Stimulated activated CD4-positive, alpha-beta T cell treated with anti-CD3 and anti-CD28 coated beads, TNF-alpha, amount 100 ng/mL, for 48 hours (primary cell): ENCODE measurements at regions not wholly inside any gene's neighbourhood (a gene's known extent, or its start where the extent isn't known, plus 50 kb on each side); places are given as distances from the start of the nearest gene placed in this dataset.
"Not testable (repeated sequence)": the region's sequence is repeated elsewhere in the genome, so short reads cannot be mapped to it uniquely, and the experiment has no call there.

Experiments used
- DNase-seq, 3 donors: peaks; one replicate each; pipeline ENCODE4 v3.0.0-alpha.2; 2020; ENCODE audit warnings: low read depth in 3 of 3

DNA sequence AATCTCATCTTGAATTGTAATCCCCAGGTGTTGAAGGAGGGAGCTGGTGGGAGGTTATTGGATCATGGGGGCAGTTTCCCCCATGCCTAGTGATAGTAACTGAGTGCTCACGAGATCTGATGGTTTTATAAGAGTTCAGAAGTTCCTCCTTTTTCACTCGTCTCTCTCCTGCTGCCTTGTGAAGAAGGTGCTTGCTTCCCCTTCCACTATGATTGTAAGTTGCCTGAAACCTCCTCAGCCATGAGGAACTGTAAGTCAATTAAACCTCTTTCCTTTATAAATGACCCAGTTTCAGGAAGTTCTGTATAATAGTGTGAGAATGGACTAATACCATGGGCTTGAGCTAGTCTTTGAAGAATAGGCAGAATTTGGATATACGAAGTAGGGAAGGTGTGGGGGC lies 113.9 kb downstream of the RIN2 start:
- no peak for DNase-seq

DNA sequence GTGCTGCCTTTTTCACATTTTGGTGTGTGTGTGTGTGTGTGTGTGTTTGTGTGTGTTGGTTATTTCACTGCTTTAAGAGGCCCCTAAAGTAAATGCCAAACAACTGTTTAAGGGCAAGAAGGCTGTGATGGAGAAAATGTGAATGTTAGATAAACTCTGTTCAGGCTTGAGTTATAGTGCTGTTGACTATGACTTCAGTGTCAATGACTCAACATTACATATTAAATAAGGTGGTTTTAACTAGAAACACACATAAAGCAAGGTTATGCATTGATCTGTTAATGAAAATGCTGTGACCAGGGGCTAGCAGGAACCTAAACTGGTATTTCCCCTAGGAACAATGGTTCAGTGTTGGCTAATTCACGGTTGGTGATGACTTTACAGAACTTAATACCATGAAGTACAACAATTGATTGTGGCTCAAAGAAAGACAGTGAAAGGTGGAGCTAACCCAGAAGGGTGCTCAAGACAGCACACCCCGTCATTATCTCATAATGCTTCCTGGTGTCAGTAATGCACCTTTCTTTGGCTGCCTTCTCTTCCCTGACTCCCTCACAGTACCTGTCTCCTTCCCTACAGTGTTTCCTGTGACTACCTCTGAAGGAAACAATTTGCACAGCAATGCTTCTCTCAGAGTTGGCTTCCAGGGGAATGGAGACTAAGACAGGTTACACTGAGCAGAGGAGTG lies 116.1 kb downstream of the RIN2 start:
- DNase-seq = no peak

DNA sequence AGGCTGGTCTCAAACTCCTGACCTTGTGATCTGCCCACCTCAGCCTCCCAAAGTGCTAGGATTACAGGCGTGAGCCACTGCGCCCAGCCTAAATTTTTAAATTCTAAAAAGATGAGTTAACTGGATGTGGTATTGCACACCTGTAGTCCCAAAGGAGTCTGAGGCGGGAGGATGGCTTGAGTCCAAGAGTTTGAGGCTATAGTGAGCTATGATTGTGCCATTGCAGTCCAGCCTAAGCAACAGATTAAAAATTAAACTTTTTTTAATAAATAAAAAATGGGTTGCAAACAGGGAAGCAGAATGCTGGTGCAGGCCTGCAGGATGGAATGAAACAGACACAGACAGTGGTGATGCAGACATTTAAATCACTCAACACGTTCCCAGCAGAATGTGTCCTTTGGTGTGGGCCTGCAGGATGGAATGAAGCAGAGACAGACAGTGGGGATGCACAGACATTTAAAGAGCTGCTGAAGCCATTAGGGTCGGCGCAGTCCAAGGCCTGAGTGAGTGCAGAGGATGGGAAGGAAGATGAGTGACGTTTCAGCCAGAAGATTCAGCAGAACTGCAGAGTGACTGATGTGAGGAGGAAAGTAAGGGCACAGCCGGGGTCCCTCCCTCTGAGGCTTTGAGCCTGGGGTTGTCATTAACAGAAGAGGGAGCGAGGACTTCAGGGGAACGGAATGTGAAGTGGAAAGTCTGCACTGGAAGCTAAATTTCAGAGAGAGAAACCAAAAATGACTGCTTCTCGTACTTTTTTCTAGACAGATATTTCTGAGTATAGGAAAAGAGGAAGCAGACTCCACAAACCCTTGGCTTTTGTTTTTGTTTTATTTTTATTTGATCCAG lies 117.5 kb downstream of the RIN2 start:
- DNase-seq = no peak

DNA sequence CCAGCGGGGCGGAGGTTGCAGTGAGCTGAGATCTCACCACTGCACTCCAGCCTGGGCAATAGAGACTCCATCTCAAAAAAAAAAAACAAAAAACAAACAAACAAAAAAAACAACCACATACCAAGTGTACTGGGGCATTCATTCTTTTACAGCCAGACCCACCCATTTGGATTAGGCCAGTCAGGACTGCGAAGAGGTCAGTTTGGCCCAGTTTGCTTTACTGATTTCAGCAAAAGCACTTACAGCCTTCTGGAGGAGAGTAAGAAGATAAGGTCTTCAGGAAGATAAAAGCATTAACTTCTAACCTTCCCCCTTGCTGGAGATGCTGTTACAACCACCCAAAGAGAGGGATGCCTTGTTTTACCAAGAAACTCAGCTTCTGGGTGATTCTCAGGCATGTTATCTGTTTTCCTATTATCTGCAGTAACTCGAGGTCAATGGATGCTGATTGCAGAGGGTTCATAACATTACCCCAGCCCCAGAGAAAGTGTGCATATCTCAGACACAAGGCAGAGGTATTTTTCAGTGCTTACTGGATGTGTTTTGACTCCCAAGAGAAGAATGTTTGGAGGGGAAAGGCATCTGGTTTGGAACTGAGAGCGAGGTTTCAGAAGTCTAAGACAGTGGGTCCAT lies 118.9 kb downstream of the RIN2 start:
- no peak for DNase-seq

DNA sequence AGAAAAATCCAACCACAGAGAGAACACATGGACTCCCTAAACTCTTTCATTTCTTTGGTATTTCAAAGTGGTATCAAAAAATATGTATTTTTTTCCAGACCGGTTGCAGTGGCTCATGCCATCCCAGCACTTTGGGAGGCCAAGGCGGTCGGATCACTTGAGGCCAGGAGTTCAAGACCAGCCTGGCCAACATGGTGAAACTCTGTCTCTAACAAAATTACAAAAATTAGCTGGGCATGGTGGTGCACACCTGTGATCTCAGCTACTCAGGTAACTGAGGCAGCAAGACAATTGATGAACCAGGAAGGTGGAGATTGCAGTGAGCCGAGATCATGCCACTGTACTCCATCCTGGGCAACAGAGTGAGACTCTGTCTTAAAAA lies 121.8 kb downstream of the RIN2 start:
- not testable (repeated sequence) for DNase-seq

DNA sequence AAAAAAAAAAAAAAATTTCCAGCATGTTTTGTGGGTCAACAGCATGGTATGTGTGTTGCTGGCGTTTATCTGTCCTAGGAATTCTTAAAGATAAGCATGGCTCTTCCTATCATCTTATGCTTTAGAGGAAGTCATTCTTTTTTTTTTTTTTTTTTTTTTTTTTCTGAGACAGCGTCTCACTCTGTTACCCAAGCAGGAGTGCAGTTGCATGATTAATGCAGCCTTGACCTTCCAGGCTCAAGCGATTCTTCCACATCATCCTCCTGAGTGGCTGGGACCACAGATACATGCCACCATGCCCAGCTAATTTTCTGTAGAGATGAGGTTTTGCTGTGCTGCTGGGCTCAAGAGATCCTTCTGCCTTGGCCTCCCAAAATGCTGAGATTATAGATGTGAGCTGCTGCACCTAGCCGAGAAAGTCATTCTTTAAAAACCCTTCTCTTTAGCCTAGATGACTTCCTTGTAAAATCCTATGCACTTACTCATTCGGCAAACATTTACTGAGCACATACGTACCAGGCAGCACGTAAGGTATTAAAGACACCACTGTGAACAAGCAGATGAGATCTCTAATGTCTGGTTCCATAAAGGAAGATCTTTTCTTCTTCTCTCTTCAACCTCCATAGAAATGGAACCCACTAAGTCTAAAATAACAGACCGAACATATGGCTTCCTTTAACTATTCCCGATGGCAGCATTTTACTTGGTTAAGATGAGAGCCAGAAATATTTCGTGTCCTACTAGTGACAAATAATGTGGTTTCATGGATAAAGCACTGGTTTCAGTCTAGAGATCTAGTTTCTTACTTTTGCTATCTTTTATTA lies 122.4 kb downstream of the RIN2 start:
- no peak for DNase-seq

DNA sequence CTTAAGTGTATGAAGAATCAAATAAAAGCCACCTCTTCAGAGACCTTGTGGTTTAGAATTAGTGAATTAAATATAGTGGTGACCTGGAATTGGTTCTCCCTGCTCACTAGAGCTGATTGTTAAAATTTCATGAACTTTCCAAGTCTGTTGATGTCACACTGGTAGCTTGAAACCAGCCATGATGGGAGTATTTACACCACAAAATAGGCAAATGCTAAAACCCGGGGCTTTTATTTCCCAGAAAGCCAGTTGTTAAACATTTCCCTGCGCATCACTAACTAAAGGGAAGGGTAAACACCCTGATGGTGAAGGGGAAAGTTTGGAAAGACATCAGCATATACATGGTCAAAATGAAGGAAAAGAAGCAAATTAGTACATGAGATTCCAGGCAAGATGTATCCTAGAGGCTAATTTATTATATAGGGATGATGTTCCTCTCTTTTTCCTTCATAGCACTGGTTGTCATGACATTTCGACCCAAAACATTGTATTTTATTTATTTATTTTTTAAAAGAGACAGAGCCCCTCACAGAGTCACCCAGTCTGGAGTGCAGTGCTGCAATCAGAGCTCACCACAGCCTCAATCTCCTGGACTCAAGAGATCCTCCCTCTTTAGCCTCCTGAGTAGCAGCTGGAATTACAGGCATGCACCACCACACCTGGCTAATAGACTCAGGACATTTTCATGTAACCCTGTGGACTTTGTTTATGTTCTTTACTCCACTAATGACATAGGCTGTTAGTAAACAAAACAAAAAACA lies 123.2 kb downstream of the RIN2 start:
- no peak for DNase-seq

DNA sequence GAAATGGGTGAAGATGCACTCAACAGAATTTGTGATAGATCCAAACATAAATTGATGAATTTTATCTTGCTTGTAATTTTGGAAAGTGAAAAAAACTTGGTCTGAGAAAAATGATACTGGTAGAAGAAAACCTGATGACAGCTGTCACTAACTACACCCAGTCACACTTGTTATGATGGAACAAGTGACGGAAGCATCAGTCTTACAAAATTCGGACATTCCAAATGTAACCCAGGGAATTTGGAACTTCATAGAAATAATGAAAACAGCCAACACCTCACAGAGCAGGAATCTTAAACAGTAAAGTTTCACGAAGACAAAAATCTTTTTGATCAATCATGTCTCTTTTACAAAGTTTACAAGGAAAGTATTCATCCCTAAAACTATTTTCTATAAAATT lies 123.9 kb downstream of the RIN2 start:
- no peak for DNase-seq

DNA sequence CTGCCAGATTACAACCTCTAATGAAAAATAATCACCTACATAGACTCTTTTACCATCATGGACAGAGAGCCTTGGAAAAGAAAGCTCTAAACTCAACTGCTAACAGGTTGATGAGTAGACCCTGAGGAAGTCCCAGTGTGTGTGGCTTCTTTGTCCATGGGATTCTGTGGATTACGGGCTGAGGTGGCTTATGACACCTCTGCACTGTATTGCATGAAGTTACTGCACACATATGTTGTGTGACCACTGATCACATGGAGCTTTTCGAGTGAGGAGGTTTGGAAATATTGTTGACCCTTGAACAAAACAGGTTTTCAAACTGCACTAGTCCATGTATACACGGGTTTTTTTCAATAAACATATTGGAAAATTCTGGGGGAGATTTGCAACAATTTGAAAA lies 124.4 kb downstream of the RIN2 start:
- no peak for DNase-seq

DNA sequence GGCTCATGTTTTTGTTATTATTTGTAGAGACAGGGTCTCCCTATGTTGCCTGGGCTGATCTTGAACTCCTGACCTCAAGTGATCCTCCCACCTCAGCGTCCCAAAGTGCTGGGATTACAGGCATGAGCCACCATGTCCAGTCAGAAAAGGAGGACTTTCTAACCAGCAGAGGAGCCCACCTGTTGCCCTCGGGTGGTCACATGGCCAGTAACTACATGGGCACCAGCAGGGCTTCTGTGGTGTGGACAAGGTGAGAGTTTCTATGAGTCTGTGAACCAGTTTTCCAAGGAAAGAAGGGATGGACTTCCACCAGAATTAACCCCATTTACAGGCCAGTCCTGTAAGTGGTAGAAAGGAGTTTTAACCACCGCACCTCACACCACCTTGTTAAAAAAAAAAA lies 125.4 kb downstream of the RIN2 start:
- no peak for DNase-seq

DNA sequence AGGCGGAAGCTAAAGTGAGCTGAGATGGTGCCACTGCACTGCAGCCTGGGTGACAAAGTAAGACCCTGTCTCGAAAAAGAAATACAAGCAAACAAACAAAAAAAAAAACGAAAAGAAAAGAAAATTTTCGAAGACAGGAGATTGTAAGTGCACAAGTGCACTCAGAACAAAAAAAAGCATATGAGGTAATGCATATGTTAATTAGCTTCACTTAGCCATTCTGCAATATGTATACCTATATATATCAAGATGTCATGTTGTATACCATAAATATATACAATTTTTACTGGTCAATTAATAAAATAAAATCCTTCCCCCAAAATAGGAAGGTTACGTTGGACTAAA lies 127.5 kb downstream of the RIN2 start:
- DNase-seq = no peak

DNA sequence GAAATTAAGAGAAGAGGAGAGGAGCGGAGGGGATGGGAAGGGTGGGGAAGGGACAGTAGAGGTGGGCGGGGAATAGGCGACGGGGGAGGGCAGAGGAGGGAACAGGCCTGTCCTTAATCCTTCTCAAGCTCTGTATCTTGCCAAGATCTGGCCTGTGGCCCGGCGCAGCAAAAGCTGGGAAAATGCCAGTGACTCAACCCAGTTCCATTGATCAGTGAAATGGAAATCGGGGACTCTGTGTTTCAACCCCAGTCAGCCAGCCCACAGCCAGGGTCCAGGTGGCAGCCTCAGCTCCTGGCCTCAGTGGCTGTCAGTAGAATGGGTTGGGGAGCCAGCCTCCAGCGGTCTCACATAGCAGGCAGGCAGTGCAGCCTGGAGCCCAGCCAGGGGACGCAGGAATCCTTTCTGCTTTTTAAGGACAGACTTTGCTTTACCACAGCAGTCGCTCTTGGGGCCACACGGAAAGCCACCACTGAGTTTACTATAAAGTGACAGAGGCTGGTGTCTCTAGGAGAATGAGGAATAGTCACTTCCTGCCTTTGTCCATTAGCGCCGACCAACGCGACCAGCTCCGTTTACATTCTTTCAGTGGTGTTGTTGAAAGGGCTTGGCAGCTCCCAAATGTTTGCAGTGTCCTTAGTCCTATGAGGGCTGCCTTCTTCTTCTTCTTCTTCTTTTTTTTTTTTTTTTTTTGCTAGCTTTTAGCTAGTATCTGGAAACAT lies 128.0 kb downstream of the RIN2 start:
- DNase-seq = no peak

DNA sequence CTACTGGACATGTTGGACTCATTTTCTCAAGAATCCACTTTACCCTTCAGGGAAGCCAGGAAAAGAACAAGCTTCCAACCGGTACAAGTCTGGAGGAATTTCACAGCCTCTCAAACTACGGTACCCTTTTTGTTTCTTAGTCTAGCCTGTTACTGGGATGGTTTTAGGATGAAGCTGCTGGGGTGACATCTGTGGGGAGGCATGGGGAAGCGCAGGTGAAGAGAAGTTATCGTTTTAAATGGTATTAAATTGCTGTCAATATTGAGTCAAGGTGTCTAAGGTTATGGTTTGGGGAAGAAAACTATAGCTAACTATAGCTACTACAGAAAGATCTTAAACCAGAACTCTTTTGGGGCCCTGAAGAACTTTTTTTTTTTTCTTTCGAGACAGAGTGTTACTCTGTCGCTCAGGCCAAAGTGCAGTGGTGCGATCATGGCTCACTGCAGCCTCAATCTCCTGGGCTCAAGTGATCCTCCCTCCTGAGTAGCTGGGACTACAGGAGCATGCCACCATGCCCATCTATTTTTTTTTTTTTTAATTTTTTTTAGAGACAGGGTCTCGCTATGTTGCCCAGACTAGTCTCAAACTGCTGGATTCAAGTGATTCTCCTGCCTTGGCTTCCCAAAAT lies 128.7 kb downstream of the RIN2 start:
- DNase-seq = no peak

DNA sequence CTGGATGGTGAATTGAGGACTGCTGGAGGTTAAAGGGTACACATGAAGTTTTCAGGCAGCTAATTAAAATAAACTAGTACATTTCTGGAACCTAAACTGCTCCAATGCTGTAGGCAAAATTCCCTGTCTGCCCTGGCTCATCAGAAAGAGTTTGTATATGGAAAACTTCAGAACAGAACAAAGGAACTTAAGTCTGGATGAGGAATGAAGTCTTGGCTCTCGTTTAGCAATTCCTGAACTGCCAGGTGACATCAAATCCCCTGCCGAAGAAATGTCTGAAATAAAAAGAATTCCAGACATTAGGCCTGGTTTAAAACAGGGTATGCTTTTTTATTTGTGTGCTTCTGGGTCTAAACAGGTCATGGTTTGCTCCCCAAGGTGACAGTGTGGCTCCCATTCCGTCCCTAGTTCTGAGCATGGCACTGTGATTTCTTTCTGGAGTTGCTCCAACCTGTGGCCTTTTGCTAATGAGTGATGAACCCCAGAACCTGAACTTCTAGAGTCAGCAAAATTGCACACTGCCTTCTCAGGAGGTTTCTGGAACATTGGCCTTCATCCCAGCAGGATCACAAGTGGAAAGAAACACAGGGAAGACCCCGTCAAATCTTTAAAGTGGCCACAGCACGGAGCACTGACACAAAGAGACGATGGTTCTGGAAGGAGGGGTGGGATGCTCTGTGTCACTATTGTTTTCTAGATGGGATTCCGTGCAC lies 129.4 kb upstream of the NAA20 start:
- no peak for DNase-seq

DNA sequence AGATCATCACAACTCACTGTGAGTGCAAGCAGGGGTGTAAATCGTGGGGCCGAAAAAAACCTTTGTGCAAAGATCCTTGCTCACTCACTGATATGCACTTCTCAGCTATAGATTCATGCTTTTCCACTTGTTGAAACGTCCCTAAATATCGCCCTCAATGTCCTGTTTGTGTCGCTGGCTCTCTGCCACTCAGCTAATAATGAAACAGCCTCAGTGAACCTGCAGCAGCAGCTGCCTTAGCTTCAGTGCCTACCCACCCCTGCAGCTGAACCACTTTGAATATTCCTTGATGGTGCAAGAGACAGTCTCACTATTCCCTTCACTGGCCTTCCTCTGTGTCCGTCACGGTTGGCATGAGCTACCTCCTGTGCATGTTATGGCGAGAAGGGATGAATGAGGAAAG lies 128.9 kb upstream of the NAA20 start:
- no peak for DNase-seq

DNA sequence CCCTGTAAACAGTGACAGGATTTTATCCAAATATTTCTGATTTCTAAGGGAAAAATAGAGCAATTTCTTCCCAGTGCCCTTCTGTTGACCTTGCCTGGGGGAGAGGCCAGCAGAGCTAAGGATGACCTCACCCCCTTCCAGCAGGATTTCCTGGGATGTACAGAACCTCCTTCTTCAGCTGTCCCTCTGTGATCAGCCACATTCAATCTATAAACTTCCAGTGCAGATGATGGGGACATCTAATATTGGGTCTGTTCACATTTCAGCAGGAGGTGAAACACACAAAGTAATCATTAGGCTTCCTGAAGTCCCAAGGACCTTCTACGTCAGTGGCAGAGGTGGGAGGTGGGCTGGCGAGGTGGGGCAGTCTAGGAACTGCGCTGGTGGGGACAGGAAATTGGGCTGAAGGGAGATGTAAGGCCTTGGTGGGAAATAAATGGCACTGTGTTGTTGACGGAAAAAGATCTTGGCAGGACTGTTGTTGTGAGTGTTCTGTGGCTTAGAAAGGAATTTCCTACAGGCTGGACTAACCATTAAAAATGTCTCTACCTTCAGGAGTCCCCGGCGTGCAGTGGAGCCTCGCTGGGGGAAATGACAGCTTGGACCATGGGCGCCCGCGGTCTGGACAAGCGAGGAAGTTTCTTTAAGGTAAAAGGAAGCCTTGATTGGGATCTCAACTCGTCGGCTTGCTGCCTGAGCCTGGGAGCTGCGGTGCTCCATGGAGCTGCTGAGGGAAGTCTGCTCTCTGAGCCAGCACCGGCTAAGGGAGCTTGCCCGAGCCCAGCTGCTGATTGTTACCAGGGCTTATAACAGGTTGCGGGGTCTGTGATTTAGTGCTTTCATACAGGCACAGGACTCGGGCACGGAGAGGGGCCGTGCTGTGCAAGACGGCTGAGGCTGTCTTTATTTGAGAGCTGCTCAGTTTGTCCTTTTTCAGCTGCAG lies 127.9 kb upstream of the NAA20 start:
- DNase-seq = no peak

DNA sequence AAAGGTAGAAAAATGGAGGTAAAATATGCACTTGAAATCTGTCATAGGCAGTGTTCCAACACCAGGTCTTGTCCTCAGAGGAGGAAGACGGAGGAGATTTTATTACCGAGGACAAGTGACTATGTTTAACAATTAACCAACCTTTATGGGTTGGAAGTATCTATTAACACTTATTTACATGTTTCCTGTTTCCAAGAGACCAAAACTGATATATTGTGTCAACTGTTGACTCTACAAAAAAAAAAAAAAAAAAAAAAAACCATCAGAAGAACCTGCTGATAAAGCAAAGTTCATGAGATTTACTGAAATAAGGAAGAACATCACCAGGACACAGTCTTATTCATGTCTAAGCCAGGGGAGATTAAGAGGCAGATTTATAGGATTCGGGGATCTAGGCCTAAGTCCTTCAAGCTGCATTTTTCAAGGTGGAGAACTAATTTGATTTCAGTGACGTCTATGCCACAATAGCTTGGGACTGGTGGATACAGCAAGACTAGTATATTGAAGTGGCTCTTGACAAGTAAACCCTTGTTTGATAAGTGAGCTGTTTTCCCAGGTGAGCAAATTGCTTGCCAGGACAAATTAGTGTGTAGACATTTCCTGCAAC lies 126.6 kb upstream of the NAA20 start:
- no peak for DNase-seq

DNA sequence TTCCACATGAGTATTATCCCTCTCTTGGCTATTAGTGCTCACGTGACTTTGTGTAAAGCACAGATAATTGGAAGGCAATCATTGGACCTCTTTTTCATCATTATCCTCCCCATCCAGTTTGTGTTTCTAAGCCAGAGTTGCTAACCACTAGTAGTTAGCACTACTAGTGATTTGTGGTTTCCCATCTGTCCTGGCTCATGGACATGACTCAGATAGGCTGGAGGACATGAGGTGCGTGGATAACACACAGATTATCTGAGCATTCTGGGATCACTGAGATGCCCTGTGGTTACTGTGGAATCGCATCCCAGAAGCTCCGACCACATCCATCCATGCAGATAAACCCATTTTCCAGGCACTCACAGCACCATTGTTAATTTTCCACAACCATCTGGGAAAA lies 123.8 kb upstream of the NAA20 start:
- no peak for DNase-seq
